Mammary epithelial cell (primary cell): ENCODE measurements at regions not wholly inside any gene's neighbourhood (a gene's known extent, or its start where the extent isn't known, plus 50 kb on each side); places are given as distances from the start of the nearest gene placed in this dataset.

Source experiments
- EZH2 ChIP-seq: IDR thresholded peaks from 2 replicates; pipeline ENCODE4 v1.6.1; 2012; ENCODE audit warnings: low read length, inconsistent platforms, borderline replicate concordance
- TF ChIP-seq, protein P1 (sequence below), 2 donors: IDR thresholded peaks in 1 of 2; conservative IDR thresholded peaks in 1 of 2; 2 replicates each; pipeline ENCODE4 v1.5.1; 2011 to 2012; ENCODE audit warnings: inconsistent platforms in 2 of 2, low read length in 2 of 2, mild to moderate bottlenecking in 2 of 2, control low read depth in 1 of 2, low read depth in 1 of 2; ENCODE audit not compliant: insufficient read depth in 1 of 2; ENCODE audit errors: extremely low read depth in 1 of 2

DNA sequence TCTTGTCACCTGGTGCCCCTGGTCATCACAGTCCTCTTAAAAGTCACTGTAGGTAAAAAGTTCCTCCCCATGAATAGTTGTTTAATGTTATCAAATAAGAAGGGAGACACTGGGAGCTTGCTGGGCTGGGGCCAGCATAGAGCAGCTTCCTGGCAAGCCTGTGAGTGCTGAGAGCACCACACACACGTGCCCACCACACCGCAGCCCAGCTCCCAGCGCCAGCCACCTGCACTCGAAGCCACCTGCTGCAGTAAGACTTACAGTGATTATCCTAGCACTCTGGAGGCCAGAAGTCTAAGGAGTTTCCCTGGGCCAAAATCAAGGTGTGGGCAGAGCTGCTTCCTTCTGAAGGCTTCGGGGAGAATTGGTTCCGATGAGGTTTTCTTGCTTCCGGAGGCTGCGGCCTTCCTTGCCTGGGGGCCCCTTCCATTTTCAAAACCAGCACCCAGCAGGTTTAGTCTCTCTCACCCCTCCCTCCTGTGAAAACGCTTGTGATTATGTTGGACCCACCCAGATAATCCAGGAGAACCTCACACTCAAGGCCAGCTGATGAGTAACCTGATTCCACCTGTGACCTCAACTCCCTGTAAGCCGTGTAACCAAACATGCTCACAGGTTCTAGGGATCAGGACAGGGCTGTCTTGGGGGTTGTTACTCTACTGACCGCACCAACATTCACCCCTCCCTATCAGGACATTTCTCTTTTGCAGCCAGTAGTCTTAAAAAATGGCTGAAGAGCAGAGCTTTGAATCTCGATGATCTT is 687.2 kb downstream of the TBC1D22A start:
- TF ChIP-seq, protein P1, sequence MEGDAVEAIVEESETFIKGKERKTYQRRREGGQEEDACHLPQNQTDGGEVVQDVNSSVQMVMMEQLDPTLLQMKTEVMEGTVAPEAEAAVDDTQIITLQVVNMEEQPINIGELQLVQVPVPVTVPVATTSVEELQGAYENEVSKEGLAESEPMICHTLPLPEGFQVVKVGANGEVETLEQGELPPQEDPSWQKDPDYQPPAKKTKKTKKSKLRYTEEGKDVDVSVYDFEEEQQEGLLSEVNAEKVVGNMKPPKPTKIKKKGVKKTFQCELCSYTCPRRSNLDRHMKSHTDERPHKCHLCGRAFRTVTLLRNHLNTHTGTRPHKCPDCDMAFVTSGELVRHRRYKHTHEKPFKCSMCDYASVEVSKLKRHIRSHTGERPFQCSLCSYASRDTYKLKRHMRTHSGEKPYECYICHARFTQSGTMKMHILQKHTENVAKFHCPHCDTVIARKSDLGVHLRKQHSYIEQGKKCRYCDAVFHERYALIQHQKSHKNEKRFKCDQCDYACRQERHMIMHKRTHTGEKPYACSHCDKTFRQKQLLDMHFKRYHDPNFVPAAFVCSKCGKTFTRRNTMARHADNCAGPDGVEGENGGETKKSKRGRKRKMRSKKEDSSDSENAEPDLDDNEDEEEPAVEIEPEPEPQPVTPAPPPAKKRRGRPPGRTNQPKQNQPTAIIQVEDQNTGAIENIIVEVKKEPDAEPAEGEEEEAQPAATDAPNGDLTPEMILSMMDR (conservative IDR thresholded peaks at IDR 0.05 in 1 of 2, IDR thresholded peaks at IDR 0.05 in 1 of 2; ENCODE audit: extremely low read depth in 1 of 2, insufficient read depth in 1 of 2, low read depth in 1 of 2, low read length in 2 of 2), result no peak
- no peak for TF ChIP-seq EZH2
